ENCODE measurements at regions not wholly inside any gene's neighbourhood (a gene's known extent, or its start where the extent isn't known, plus 50 kb on each side); places are given as distances from the start of the nearest gene placed in this dataset.
A peak's percentile ranks its signal among the peaks of the same experiment; 100 is the strongest.
"Not testable (repeated sequence)": the region's sequence is repeated elsewhere in the genome, so short reads cannot be mapped to it uniquely, and the experiment has no call there.

DNA sequence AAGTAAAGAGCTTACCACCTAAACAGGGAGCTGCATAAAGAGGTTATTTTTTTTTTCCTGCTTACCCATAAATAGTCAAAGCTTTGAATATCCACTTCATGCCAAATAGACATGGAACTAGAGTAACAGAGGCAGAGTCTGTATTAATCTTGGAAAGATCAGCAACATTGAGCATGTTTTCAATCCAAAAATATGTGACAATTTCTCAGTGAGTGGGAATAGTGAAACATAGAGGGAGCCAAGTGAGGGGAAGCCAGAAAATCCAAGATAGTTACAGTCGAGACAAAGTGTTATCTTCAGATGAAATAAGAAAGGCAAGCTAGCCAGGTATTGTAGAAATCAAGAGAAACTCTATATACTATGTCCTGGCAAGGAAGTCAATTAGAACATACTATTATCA lies 122.3 kb upstream of the TACR3 start:
- DNase-seq = no peak

GRCh38 chr4:103810308-103810707 lies 90.5 kb upstream of the TACR3 start:
- not testable (repeated sequence) for DNase-seq

- no peak for DNase-seq
These were observed 83.0 kb upstream of the TACR3 start for GRCh38 chr4:103802766-103803165.

GRCh38 chr4:103787057-103787456 lies 67.3 kb upstream of the TACR3 start:
- DNase-seq = no peak

DNA sequence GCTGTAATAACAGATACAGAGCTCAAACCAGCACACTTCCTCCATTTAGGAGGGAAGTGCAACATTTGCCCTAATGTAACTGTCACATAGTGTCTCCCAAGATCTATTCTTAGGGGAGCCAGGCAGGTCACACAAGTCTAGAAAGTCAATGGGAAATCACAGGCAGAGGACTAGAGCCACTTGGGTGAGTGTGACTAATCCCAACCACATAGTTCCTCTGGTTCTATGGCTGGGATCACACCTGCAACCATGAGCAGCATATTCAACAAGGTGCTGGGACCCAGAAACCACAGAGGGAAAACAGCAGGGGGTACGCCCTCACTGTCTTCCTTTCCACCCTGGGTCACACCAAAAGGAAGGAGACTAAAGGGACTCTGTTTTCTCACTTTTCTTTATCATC lies 66.8 kb upstream of the TACR3 start:
- DNase-seq = no peak

GRCh38 chr4:103786014-103786413 lies 66.2 kb upstream of the TACR3 start:
- peak; percentile 0 for DNase-seq

DNA sequence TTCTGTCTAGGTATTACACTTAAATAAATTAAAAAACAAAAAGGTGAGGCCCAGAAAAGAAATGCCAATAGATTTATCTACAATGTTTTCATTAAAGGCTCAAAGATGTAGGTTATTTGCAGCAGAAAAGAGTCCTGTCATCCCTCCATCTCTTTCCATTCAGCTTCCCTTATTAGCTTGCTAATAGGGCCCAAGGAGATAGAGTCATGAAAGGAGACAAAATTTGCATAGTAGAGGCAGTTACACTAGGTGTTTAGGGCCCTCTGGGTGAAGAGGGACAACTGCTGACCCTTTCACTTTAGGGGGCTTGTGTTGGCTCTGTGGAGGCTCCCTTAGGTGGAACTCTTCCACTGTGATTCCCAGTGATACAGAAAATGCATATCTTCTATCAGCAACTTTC lies 58.4 kb upstream of the TACR3 start:
- DNase-seq = no peak

DNA sequence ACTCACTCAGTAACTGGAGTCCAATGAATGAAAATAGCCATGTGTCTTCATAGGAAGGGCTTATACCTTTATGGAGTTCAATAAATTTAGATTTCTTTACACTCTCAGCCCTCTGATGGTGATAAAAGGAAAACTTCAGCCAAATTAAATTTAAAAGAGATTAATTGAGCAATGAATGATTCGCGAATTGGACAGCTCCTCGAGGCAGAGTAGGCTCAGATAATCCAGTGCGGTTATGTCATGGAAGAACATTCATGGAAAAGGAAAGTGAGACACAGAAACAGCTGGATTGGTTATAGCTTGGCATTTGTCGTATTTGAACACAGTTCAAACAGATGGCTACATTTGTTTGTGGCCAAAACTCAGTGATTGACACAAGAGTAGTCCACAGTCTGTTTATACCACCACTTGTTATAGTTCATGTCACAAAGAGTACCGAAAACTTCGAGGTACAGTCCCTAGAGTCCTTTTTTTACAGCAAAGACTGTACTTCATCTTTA lies 54.6 kb upstream of the TACR3 start:
- no peak for DNase-seq

DNA sequence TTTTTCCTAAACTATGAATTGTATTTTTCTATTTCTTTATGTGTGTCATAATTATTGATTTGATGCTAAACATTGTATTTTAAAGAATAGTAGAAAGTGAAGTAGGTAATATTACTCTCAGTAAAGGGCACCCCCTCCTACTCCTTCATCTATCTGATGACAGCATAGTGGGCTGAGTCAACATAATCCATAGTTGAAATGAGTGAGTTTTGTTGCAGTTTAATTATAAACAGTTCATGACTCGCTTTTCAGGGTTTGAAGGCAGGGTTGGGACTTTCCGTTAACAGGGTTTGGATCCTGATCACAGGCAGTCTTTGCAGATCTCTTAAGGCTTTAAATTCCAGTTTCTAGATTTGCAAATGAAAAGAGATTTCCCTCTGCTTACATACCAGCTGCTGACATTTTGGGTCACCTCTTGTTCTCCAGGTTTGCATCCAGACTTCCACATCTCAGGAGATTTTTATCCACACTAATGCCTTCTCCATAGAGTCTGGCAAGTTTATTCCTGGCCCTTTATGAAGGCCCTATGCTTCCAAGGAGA lies 54.0 kb upstream of the TACR3 start:
- DNase-seq = no peak

Data from NCI-H146 (cell line).